ENCODE measurements at regions not wholly inside any gene's neighbourhood (a gene's known extent, or its start where the extent isn't known, plus 50 kb on each side); places are given as distances from the start of the nearest gene placed in this dataset.

- Histone ChIP-seq H2BK12ac (ENCODE audit: low read length in 2 of 2) (no peak overlapping the region), H3K18ac (ENCODE audit: low read depth in 1 of 2, low read length in 2 of 2) (no peak overlapping the region), H3K9me3 (ENCODE audit: control insufficient read depth, low read length) (no peaks in the 10 kb centered on the region), H2BK5ac (ENCODE audit: low read depth, low read length, poor library complexity, severe bottlenecking) (no peak overlapping the region), H4K8ac (ENCODE audit: low read length) (no peak overlapping the region), H2BK15ac (ENCODE audit: low read depth, poor library complexity, severe bottlenecking) (no peak overlapping the region), H3K23ac (ENCODE audit: low read length in 2 of 2) (no peak overlapping the region), H2AFZ (ENCODE audit: low read depth, low read length) (no peak overlapping the region), H3K9ac (ENCODE audit: low read length) (no peak overlapping the region), H4K91ac (ENCODE audit: low read length) (no peak overlapping the region), H3K36me3 (ENCODE audit: control insufficient read depth in 1 of 2, insufficient read depth in 2 of 2, low read depth in 1 of 2, low read length in 2 of 2) (no peaks in the 10 kb centered on the region), H3K27ac (ENCODE audit: low read length, poor library complexity, severe bottlenecking) (no peak overlapping the region), H2BK120ac (ENCODE audit: low read depth, low read length) (no peak overlapping the region), H3K27me3 (ENCODE audit: control insufficient read depth in 1 of 2, insufficient read depth in 1 of 2, low read length in 2 of 2) (peaks cover 0 to 3% of the 10 kb centered on the region in 2 experiments), H2AK5ac (ENCODE audit: low read length, severe bottlenecking) (peak overlapping the region; percentile 62), H3K14ac (ENCODE audit: low read length in 2 of 2) (no peak overlapping the region), H3K4me2 (ENCODE audit: low read length, poor library complexity, severe bottlenecking) (no peak overlapping the region), H3K79me1 (replicated peaks; ENCODE audit: low read length, poor library complexity, severe bottlenecking) (no peaks in the 10 kb centered on the region), H3K4ac (ENCODE audit: low read depth in 1 of 2, low read length in 2 of 2) (no peak overlapping the region), H3K4me1 (ENCODE audit: control insufficient read depth, insufficient read depth, low read depth, low read length) (peaks cover 19% of the 10 kb centered on the region), H3K4me3 (ENCODE audit: insufficient read depth in 1 of 2, low read depth in 1 of 2, low read length in 2 of 2) (no peak overlapping the region)
- DNase-seq = no peak
- WGBS = 97% methylated on average over 2 of the region's 3 CpGs
These were observed 132.9 kb upstream of the SH3BP4 start for GRCh38 chr2:234818937-234819336.

DNA sequence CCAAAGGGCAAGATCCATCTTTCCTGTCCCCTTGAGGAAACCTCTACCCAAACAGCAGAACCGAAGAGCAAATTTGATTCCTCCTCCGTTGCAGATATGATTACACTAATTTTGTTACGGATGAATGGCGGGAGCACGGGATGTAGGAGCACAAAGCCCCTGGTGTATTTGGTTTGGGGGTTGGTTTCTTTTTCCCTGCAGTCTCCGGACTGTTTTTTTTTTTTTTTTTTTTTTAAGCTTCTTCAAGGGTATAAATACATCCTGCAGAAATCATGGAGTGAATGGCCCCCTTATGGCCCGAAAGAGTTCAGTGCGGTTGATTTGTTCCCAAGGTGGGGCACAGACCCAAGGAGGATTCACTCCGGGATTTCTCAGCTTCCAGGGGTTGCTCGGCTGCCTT lies 135.3 kb upstream of the SH3BP4 start:
- peak overlapping the region; percentile 73 for H2AK5ac ChIP-seq (ENCODE audit: low read length, severe bottlenecking)
- H3K4ac ChIP-seq (ENCODE audit: low read depth in 1 of 2, low read length in 2 of 2) = no peak overlapping the region
- no peak overlapping the region for H3K4me3 ChIP-seq (ENCODE audit: insufficient read depth in 1 of 2, low read depth in 1 of 2, low read length in 2 of 2)
- no peak overlapping the region for H2BK120ac ChIP-seq (ENCODE audit: low read depth, low read length)
- H4K91ac ChIP-seq (ENCODE audit: low read length) = no peak overlapping the region
- no peak overlapping the region for H3K18ac ChIP-seq (ENCODE audit: low read depth in 1 of 2, low read length in 2 of 2)
- no peak overlapping the region for H3K14ac ChIP-seq (ENCODE audit: low read length in 2 of 2)
- H3K36me3 ChIP-seq (ENCODE audit: control insufficient read depth in 1 of 2, insufficient read depth in 2 of 2, low read depth in 1 of 2, low read length in 2 of 2) = no peaks in the 10 kb centered on the region
- no peaks in the 10 kb centered on the region for H3K9me3 ChIP-seq (ENCODE audit: control insufficient read depth, low read length)
- H4K8ac ChIP-seq (ENCODE audit: low read length) = no peak overlapping the region
- H3K79me1 ChIP-seq (replicated peaks; ENCODE audit: low read length, poor library complexity, severe bottlenecking) = no peaks in the 10 kb centered on the region
- peaks cover 17% of the 10 kb centered on the region for H3K4me1 ChIP-seq (ENCODE audit: control insufficient read depth, insufficient read depth, low read depth, low read length)
- no peak overlapping the region for H2BK12ac ChIP-seq (ENCODE audit: low read length in 2 of 2)
- H3K23ac ChIP-seq (ENCODE audit: low read length in 2 of 2) = no peak overlapping the region
- no peak overlapping the region for H2BK5ac ChIP-seq (ENCODE audit: low read depth, low read length, poor library complexity, severe bottlenecking)
- H3K27ac ChIP-seq (ENCODE audit: low read length, poor library complexity, severe bottlenecking) = no peak overlapping the region
- no peak overlapping the region for H3K4me2 ChIP-seq (ENCODE audit: low read length, poor library complexity, severe bottlenecking)
- 80% methylated on average over 8 of the region's 10 CpGs for WGBS
- no peak for DNase-seq
- H2BK15ac ChIP-seq (ENCODE audit: low read depth, poor library complexity, severe bottlenecking) = no peak overlapping the region
- H3K9ac ChIP-seq (ENCODE audit: low read length) = no peak overlapping the region
- peaks cover 0 to 14% of the 10 kb centered on the region in 2 experiments for H3K27me3 ChIP-seq (ENCODE audit: control insufficient read depth in 1 of 2, insufficient read depth in 1 of 2, low read length in 2 of 2)
- no peak overlapping the region for H2AFZ ChIP-seq (ENCODE audit: low read depth, low read length)

- WGBS = 67% methylated on average over 4 of the region's 4 CpGs
- no peak overlapping the region for H3K4ac ChIP-seq (ENCODE audit: low read depth in 1 of 2, low read length in 2 of 2)
- H3K27ac ChIP-seq (ENCODE audit: low read length, poor library complexity, severe bottlenecking) = peak overlapping the region; percentile 54
- no peak overlapping the region for H3K4me2 ChIP-seq (ENCODE audit: low read length, poor library complexity, severe bottlenecking)
- H4K91ac ChIP-seq (ENCODE audit: low read length) = no peak overlapping the region
- H2BK12ac ChIP-seq (ENCODE audit: low read length in 2 of 2) = peak overlapping the region in 1 of 2 experiments; percentile 37
- no peak overlapping the region for H2BK5ac ChIP-seq (ENCODE audit: low read depth, low read length, poor library complexity, severe bottlenecking)
- H3K18ac ChIP-seq (ENCODE audit: low read depth in 1 of 2, low read length in 2 of 2) = no peak overlapping the region
- peak overlapping the region in 1 of 2 experiments; percentile 69 for H3K14ac ChIP-seq (ENCODE audit: low read length in 2 of 2)
- H3K9me3 ChIP-seq (ENCODE audit: control insufficient read depth, low read length) = no peaks in the 10 kb centered on the region
- no peak overlapping the region for H2BK120ac ChIP-seq (ENCODE audit: low read depth, low read length)
- H3K36me3 ChIP-seq (ENCODE audit: control insufficient read depth in 1 of 2, insufficient read depth in 2 of 2, low read depth in 1 of 2, low read length in 2 of 2) = no peaks in the 10 kb centered on the region
- no peak overlapping the region for H4K8ac ChIP-seq (ENCODE audit: low read length)
- H3K4me3 ChIP-seq (ENCODE audit: insufficient read depth in 1 of 2, low read depth in 1 of 2, low read length in 2 of 2) = no peak overlapping the region
- H2AK5ac ChIP-seq (ENCODE audit: low read length, severe bottlenecking) = peak overlapping the region; percentile 58
- DNase-seq = no peak
- H3K9ac ChIP-seq (ENCODE audit: low read length) = no peak overlapping the region
- H2BK15ac ChIP-seq (ENCODE audit: low read depth, poor library complexity, severe bottlenecking) = no peak overlapping the region
- no peaks in the 10 kb centered on the region for H3K79me1 ChIP-seq (replicated peaks; ENCODE audit: low read length, poor library complexity, severe bottlenecking)
- no peak overlapping the region for H2AFZ ChIP-seq (ENCODE audit: low read depth, low read length)
- H3K23ac ChIP-seq (ENCODE audit: low read length in 2 of 2) = no peak overlapping the region
- peaks cover 15% of the 10 kb centered on the region for H3K4me1 ChIP-seq (ENCODE audit: control insufficient read depth, insufficient read depth, low read depth, low read length)
- peaks cover 0 to 17% of the 10 kb centered on the region in 2 experiments for H3K27me3 ChIP-seq (ENCODE audit: control insufficient read depth in 1 of 2, insufficient read depth in 1 of 2, low read length in 2 of 2)
These were observed 135.8 kb upstream of the SH3BP4 start for GRCh38 chr2:234816056-234816455.

DNA sequence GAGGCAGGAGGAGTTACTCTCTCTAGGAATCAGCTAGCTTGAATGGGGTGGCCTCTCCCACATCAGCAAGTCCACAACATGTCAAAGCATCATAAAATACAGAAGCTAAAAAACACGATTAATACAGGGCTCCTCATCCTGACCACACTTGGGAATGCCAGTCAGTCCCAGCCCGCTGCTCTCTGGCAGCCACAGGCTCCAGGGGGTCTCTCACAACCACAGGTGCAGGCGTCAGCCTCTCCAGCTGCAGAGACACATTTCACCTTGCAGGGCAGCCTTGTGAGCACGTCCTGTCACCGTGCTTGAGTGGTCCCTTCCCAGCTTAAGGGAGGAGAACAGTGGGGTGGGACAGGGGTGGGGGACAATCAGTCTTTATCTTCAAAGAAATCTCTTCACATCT lies 137.4 kb upstream of the SH3BP4 start:
- Histone ChIP-seq H3K23ac (ENCODE audit: low read length in 2 of 2) (no peak overlapping the region), H3K27me3 (ENCODE audit: control insufficient read depth in 1 of 2, insufficient read depth in 1 of 2, low read length in 2 of 2) (peaks cover 0 to 25% of the 10 kb centered on the region in 2 experiments), H3K9ac (ENCODE audit: low read length) (no peak overlapping the region), H3K9me3 (ENCODE audit: control insufficient read depth, low read length) (no peaks in the 10 kb centered on the region), H3K79me1 (replicated peaks; ENCODE audit: low read length, poor library complexity, severe bottlenecking) (no peaks in the 10 kb centered on the region), H3K18ac (ENCODE audit: low read depth in 1 of 2, low read length in 2 of 2) (no peak overlapping the region), H3K27ac (ENCODE audit: low read length, poor library complexity, severe bottlenecking) (no peak overlapping the region), H3K4me1 (ENCODE audit: control insufficient read depth, insufficient read depth, low read depth, low read length) (peaks cover 14% of the 10 kb centered on the region), H2BK120ac (ENCODE audit: low read depth, low read length) (no peak overlapping the region), H2BK12ac (ENCODE audit: low read length in 2 of 2) (no peak overlapping the region), H2BK5ac (ENCODE audit: low read depth, low read length, poor library complexity, severe bottlenecking) (no peak overlapping the region), H3K36me3 (ENCODE audit: control insufficient read depth in 1 of 2, insufficient read depth in 2 of 2, low read depth in 1 of 2, low read length in 2 of 2) (no peaks in the 10 kb centered on the region), H3K14ac (ENCODE audit: low read length in 2 of 2) (no peak overlapping the region), H3K4ac (ENCODE audit: low read depth in 1 of 2, low read length in 2 of 2) (no peak overlapping the region), H2BK15ac (ENCODE audit: low read depth, poor library complexity, severe bottlenecking) (no peak overlapping the region), H3K4me2 (ENCODE audit: low read length, poor library complexity, severe bottlenecking) (no peak overlapping the region), H3K4me3 (ENCODE audit: insufficient read depth in 1 of 2, low read depth in 1 of 2, low read length in 2 of 2) (no peak overlapping the region), H4K91ac (ENCODE audit: low read length) (no peak overlapping the region), H4K8ac (ENCODE audit: low read length) (no peak overlapping the region), H2AK5ac (ENCODE audit: low read length, severe bottlenecking) (no peak overlapping the region), H2AFZ (ENCODE audit: low read depth, low read length) (no peak overlapping the region)
- no peak for DNase-seq
- WGBS = 87% methylated on average over 3 of the region's 5 CpGs

Measured in mesenchymal stem cell (in vitro differentiated cells and primary cell).